Vagina (tissue), 2 donors: ENCODE measurements at regions not wholly inside any gene's neighbourhood (a gene's known extent, or its start where the extent isn't known, plus 50 kb on each side); places are given as distances from the start of the nearest gene placed in this dataset.

Source experiments
- POLR2A ChIP-seq, 2 donors: fragments of 450-650 bp; IDR thresholded peaks; one replicate each; pipeline ENCODE4 v1.6.1; 2017; ENCODE audit warnings: antibody characterized with exemption in 2 of 2, mild to moderate bottlenecking in 2 of 2, moderate library complexity in 2 of 2
- TF ChIP-seq, protein P1 (sequence below), 3 experiments: fragments of 450-650 bp in 2 of 3; fragments of 200-600 bp in 1 of 3; sonication (generic) in 1 of 3; IDR thresholded peaks; one replicate each; pipeline ENCODE4 v1.5.1; 2017 to 2019; ENCODE audit warnings: antibody characterized with exemption in 3 of 3, mild to moderate bottlenecking in 2 of 3, moderate library complexity in 2 of 3

DNA sequence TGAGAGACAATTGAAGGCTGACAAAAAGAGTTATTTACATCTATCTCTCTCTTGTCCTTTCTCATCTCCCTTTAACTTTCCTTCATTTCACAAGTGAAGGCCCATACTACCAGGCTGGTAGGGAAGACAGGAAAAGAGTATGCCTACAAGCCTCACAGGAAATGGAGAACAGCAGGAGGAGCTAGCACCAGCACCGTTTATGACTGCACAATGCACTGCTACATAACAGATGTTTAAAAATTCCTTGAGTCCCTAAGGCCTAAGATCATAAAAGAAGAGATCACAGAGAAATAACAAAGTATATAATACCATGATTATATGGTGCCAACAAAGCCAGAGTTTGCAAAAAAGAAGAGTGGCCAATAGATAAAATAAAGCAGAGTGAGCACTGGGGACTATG is 194.8 kb downstream of the UNC5CL start:
- TF ChIP-seq, protein P1, sequence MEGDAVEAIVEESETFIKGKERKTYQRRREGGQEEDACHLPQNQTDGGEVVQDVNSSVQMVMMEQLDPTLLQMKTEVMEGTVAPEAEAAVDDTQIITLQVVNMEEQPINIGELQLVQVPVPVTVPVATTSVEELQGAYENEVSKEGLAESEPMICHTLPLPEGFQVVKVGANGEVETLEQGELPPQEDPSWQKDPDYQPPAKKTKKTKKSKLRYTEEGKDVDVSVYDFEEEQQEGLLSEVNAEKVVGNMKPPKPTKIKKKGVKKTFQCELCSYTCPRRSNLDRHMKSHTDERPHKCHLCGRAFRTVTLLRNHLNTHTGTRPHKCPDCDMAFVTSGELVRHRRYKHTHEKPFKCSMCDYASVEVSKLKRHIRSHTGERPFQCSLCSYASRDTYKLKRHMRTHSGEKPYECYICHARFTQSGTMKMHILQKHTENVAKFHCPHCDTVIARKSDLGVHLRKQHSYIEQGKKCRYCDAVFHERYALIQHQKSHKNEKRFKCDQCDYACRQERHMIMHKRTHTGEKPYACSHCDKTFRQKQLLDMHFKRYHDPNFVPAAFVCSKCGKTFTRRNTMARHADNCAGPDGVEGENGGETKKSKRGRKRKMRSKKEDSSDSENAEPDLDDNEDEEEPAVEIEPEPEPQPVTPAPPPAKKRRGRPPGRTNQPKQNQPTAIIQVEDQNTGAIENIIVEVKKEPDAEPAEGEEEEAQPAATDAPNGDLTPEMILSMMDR (IDR thresholded peaks at IDR 0.05): no peak
- TF ChIP-seq POLR2A (IDR thresholded peaks at IDR 0.05): no peak
